ENCODE measurements at regions not wholly inside any gene's neighbourhood (a gene's known extent, or its start where the extent isn't known, plus 50 kb on each side); places are given as distances from the start of the nearest gene placed in this dataset.

GRCh38 chr2:104787298-104788065 is 66.4 kb upstream of the POU3F3 start:
- no peak for DNase-seq (ENCODE audit: low read depth in 3 of 3, low spot score in 2 of 3)

GRCh38 chr2:104788742-104789455 is 65.0 kb upstream of the POU3F3 start:
- DNase-seq (ENCODE audit: low read depth in 3 of 3, low spot score in 2 of 3) = no peak

- peak; percentile 23 to 40 (median 29) for DNase-seq (ENCODE audit: low read depth in 3 of 3, low spot score in 2 of 3)
Measured at GRCh38 chr2:104790100-104790811, 63.7 kb upstream of the POU3F3 start.

GRCh38 chr2:104790901-104791495 is 62.9 kb upstream of the POU3F3 start:
- DNase-seq (ENCODE audit: low read depth in 3 of 3, low spot score in 2 of 3) = no peak

GRCh38 chr2:104793966-104794365 is 59.9 kb upstream of the POU3F3 start:
- DNase-seq (ENCODE audit: low read depth in 3 of 3, low spot score in 2 of 3) = no peak

- no peak for DNase-seq (ENCODE audit: low read depth in 3 of 3, low spot score in 2 of 3)
Measured at GRCh38 chr2:104794441-104794840, 59.5 kb upstream of the POU3F3 start.

All from right renal cortex interstitium (tissue), 3 donors.